Fibroblast of the aortic adventitia (primary cell): ENCODE measurements at regions not wholly inside any gene's neighbourhood (a gene's known extent, or its start where the extent isn't known, plus 50 kb on each side); places are given as distances from the start of the nearest gene placed in this dataset.

Experiments
- DNase-seq: peaks from one replicate; pipeline ENCODE4 v3.0.0-alpha.2; 2010; ENCODE audit warnings: low read depth
- H3K4me3 ChIP-seq: 2 replicates; pipeline ENCODE4 v1.5.1; 2011; ENCODE audit warnings: low read depth, mild to moderate bottlenecking, control low read depth, low read length, moderate library complexity
- TF ChIP-seq, protein P1 (sequence below): IDR thresholded peaks from 2 replicates; pipeline ENCODE4 v1.5.1; 2011; ENCODE audit warnings: mild to moderate bottlenecking, low read length, control low read depth, inconsistent platforms; ENCODE audit not compliant: insufficient read depth

DNA sequence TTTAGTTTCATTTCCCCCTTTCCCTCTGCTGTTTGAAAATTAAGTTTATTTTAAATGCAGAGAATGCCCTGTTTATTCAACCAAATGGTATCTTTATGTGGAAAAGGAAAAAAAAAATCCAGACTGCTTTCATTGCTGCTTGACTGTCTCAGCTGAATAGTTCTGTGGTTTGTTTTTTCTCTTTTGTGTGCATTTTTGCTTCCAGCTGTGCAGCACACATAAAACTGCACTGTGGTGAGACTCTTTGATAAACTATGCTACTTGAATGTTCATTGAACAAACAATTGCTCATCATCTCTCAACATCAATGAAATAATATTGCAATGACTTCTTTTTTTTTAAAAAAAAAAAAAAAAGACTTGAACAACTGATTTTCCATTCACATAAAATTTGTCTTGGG, 78.6 kb upstream of the GLI3 start:
- no peak overlapping the region for H3K4me3 ChIP-seq
- TF ChIP-seq, protein P1, sequence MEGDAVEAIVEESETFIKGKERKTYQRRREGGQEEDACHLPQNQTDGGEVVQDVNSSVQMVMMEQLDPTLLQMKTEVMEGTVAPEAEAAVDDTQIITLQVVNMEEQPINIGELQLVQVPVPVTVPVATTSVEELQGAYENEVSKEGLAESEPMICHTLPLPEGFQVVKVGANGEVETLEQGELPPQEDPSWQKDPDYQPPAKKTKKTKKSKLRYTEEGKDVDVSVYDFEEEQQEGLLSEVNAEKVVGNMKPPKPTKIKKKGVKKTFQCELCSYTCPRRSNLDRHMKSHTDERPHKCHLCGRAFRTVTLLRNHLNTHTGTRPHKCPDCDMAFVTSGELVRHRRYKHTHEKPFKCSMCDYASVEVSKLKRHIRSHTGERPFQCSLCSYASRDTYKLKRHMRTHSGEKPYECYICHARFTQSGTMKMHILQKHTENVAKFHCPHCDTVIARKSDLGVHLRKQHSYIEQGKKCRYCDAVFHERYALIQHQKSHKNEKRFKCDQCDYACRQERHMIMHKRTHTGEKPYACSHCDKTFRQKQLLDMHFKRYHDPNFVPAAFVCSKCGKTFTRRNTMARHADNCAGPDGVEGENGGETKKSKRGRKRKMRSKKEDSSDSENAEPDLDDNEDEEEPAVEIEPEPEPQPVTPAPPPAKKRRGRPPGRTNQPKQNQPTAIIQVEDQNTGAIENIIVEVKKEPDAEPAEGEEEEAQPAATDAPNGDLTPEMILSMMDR = no peak

GRCh38 chr7:42315103-42315502, 78.1 kb upstream of the GLI3 start:
- no peak for DNase-seq
- TF ChIP-seq, protein P1 = no peak
- no peak overlapping the region for H3K4me3 ChIP-seq

More for the DNA sequence above, 78.6 kb upstream of the GLI3 start:
- no peak for DNase-seq

- TF ChIP-seq, protein P1 = no peak
- H3K4me3 ChIP-seq = no peak overlapping the region
- DNase-seq = no peak
These were observed 77.7 kb upstream of the GLI3 start for GRCh38 chr7:42314696-42315095.

GRCh38 chr7:42311195-42311594, 74.2 kb upstream of the GLI3 start:
- DNase-seq = no peak
- TF ChIP-seq, protein P1 = no peak
- H3K4me3 ChIP-seq = no peak overlapping the region

DNA sequence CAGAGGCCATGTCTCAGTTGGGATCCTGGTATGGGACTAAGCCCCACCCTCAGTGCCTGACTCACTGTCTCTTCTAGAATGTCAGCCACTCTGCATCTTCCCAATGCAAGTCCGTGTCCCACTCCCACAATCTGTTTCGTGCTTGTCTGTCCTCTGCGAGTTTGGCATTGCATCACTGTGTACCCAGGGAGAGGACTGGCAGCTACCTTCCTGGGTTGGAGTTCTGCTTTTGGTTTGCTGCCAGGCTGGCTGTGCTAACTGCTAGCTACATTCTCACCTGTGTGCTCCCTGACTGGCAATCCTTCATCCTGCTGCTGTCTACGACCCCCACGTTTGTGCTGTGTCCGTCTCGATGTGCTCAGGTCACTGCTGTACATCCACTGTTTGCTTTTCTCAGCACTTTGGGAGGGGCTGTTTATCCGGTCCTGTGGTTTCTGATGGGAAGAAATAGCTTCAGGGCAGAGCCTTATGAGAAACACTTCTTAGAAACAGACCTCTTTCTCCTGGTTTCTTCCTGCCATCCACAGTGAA, 56.0 kb upstream of the GLI3 start:
- DNase-seq = no peak
- H3K4me3 ChIP-seq = no peak overlapping the region
- TF ChIP-seq, protein P1 = no peak

DNA sequence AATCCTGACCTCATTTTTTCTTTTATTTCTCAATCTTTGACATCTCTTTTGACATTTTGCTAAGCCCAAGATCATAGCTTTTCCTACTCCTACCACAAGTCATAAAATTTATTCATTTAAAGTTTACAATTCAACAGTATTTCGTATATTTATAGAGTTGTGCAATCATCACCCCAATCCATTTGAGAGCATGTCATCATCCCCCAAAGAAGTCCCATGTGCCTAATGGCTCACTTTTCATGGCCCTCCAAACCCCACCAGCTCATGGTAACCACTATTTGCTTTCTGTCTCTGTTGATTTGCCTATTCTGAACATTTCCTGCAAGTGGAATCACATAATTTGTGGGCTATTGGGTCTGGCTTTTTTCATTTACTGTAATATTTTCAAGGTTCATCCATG, 52.5 kb upstream of the GLI3 start:
- H3K4me3 ChIP-seq = no peak overlapping the region
- TF ChIP-seq, protein P1 = no peak
- DNase-seq = no peak
